ENCODE measurements at regions not wholly inside any gene's neighbourhood (a gene's known extent, or its start where the extent isn't known, plus 50 kb on each side); places are given as distances from the start of the nearest gene placed in this dataset.
"Not testable (repeated sequence)": the region's sequence is repeated elsewhere in the genome, so short reads cannot be mapped to it uniquely, and the experiment has no call there.

GRCh38 chr5:176067162-176067561, 99.0 kb upstream of the THOC3 start:
- H3K79me1 ChIP-seq (ENCODE audit: low read depth, low read length); H3K4me1 ChIP-seq (ENCODE audit: control insufficient read depth in 2 of 2, insufficient read depth in 1 of 2, low read depth in 1 of 2, low read length in 2 of 2); H3K23ac ChIP-seq (ENCODE audit: low read depth, low read length, poor library complexity); H2BK5ac ChIP-seq (ENCODE audit: low read length); H2BK120ac ChIP-seq (ENCODE audit: low read depth, low read length); H3K4me2 ChIP-seq (ENCODE audit: insufficient read depth, low read length, poor library complexity, severe bottlenecking); H2AFZ ChIP-seq (ENCODE audit: low read length); H3K9ac ChIP-seq (ENCODE audit: low read depth, low read length, poor library complexity); H3K4me3 ChIP-seq (ENCODE audit: low read length in 2 of 2); H2BK12ac ChIP-seq (ENCODE audit: low read length); H2BK15ac ChIP-seq (ENCODE audit: low read length); H3K27me3 ChIP-seq (ENCODE audit: control insufficient read depth in 3 of 3, insufficient read depth in 3 of 3, low read depth in 1 of 3, low read length in 3 of 3); H3K14ac ChIP-seq (ENCODE audit: low read length); H3K18ac ChIP-seq (ENCODE audit: low read length); H3K27ac ChIP-seq (replicated peaks; ENCODE audit: low read length); H2AK5ac ChIP-seq (ENCODE audit: low read depth, low read length); H3K9me3 ChIP-seq (replicated peaks in 1 of 2; ENCODE audit: control insufficient read depth in 2 of 2, insufficient read depth in 1 of 2, low read depth in 1 of 2, low read length in 2 of 2); H4K91ac ChIP-seq (ENCODE audit: low read depth, low read length, poor library complexity); H3K4ac ChIP-seq (ENCODE audit: low read length); H4K8ac ChIP-seq (ENCODE audit: low read depth, low read length); H3K36me3 ChIP-seq (replicated peaks in 1 of 2; ENCODE audit: control insufficient read depth in 2 of 2, insufficient read depth in 2 of 2, low read length in 2 of 2); DNase-seq (ENCODE audit: low spot score): not testable (repeated sequence)
- WGBS, 2 donors (ENCODE audit: extremely low coverage in 2 of 2, insufficient read length in 2 of 2, insufficient replicate concordance in 1 of 2), result no CpG with 5 or more reads among the region's 1 CpG

- not testable (repeated sequence) for H3K9me3 ChIP-seq (replicated peaks in 1 of 2; ENCODE audit: control insufficient read depth in 2 of 2, insufficient read depth in 1 of 2, low read depth in 1 of 2, low read length in 2 of 2); H4K8ac ChIP-seq (ENCODE audit: low read depth, low read length); H3K4me3 ChIP-seq (ENCODE audit: low read length in 2 of 2); H3K23ac ChIP-seq (ENCODE audit: low read depth, low read length, poor library complexity); H3K27ac ChIP-seq (replicated peaks; ENCODE audit: low read length); H3K18ac ChIP-seq (ENCODE audit: low read length); H3K36me3 ChIP-seq (replicated peaks in 1 of 2; ENCODE audit: control insufficient read depth in 2 of 2, insufficient read depth in 2 of 2, low read length in 2 of 2); H3K4ac ChIP-seq (ENCODE audit: low read length); H3K14ac ChIP-seq (ENCODE audit: low read length); H3K27me3 ChIP-seq (ENCODE audit: control insufficient read depth in 3 of 3, insufficient read depth in 3 of 3, low read depth in 1 of 3, low read length in 3 of 3); H3K4me1 ChIP-seq (ENCODE audit: control insufficient read depth in 2 of 2, insufficient read depth in 1 of 2, low read depth in 1 of 2, low read length in 2 of 2); H2BK15ac ChIP-seq (ENCODE audit: low read length); H2AFZ ChIP-seq (ENCODE audit: low read length); H2BK5ac ChIP-seq (ENCODE audit: low read length); H4K91ac ChIP-seq (ENCODE audit: low read depth, low read length, poor library complexity); H3K79me1 ChIP-seq (ENCODE audit: low read depth, low read length); DNase-seq (ENCODE audit: low spot score); H3K4me2 ChIP-seq (ENCODE audit: insufficient read depth, low read length, poor library complexity, severe bottlenecking); H3K9ac ChIP-seq (ENCODE audit: low read depth, low read length, poor library complexity); H2AK5ac ChIP-seq (ENCODE audit: low read depth, low read length); H2BK120ac ChIP-seq (ENCODE audit: low read depth, low read length); H2BK12ac ChIP-seq (ENCODE audit: low read length)
- WGBS, 2 donors (ENCODE audit: extremely low coverage in 2 of 2, insufficient read length in 2 of 2, insufficient replicate concordance in 1 of 2), result no CpG with 5 or more reads among the region's 5 CpGs
These were observed 99.8 kb upstream of the THOC3 start for GRCh38 chr5:176067948-176068347.

- WGBS, 2 donors (ENCODE audit: extremely low coverage in 2 of 2, insufficient read length in 2 of 2, insufficient replicate concordance in 1 of 2), result no CpG with 5 or more reads among the region's 9 CpGs
- not testable (repeated sequence) for H3K79me1 ChIP-seq (ENCODE audit: low read depth, low read length); H2BK5ac ChIP-seq (ENCODE audit: low read length); H4K8ac ChIP-seq (ENCODE audit: low read depth, low read length); H3K14ac ChIP-seq (ENCODE audit: low read length); DNase-seq (ENCODE audit: low spot score); H2BK12ac ChIP-seq (ENCODE audit: low read length); H3K4me3 ChIP-seq (ENCODE audit: low read length in 2 of 2); H2BK120ac ChIP-seq (ENCODE audit: low read depth, low read length); H3K23ac ChIP-seq (ENCODE audit: low read depth, low read length, poor library complexity); H3K27ac ChIP-seq (replicated peaks; ENCODE audit: low read length); H3K4me1 ChIP-seq (ENCODE audit: control insufficient read depth in 2 of 2, insufficient read depth in 1 of 2, low read depth in 1 of 2, low read length in 2 of 2); H3K18ac ChIP-seq (ENCODE audit: low read length); H3K36me3 ChIP-seq (replicated peaks in 1 of 2; ENCODE audit: control insufficient read depth in 2 of 2, insufficient read depth in 2 of 2, low read length in 2 of 2); H2AFZ ChIP-seq (ENCODE audit: low read length); H3K9me3 ChIP-seq (replicated peaks in 1 of 2; ENCODE audit: control insufficient read depth in 2 of 2, insufficient read depth in 1 of 2, low read depth in 1 of 2, low read length in 2 of 2); H4K91ac ChIP-seq (ENCODE audit: low read depth, low read length, poor library complexity); H3K4me2 ChIP-seq (ENCODE audit: insufficient read depth, low read length, poor library complexity, severe bottlenecking); H2AK5ac ChIP-seq (ENCODE audit: low read depth, low read length); H3K27me3 ChIP-seq (ENCODE audit: control insufficient read depth in 3 of 3, insufficient read depth in 3 of 3, low read depth in 1 of 3, low read length in 3 of 3); H3K9ac ChIP-seq (ENCODE audit: low read depth, low read length, poor library complexity); H3K4ac ChIP-seq (ENCODE audit: low read length); H2BK15ac ChIP-seq (ENCODE audit: low read length)
These were observed 106.0 kb upstream of the THOC3 start for GRCh38 chr5:176073996-176074571.

- no CpG with 5 or more reads among the region's 9 CpGs for WGBS, 2 donors (ENCODE audit: extremely low coverage in 2 of 2, insufficient read length in 2 of 2, insufficient replicate concordance in 1 of 2)
- H2BK5ac ChIP-seq (ENCODE audit: low read length); H3K23ac ChIP-seq (ENCODE audit: low read depth, low read length, poor library complexity); H4K8ac ChIP-seq (ENCODE audit: low read depth, low read length); H3K4ac ChIP-seq (ENCODE audit: low read length); H3K9me3 ChIP-seq (replicated peaks in 1 of 2; ENCODE audit: control insufficient read depth in 2 of 2, insufficient read depth in 1 of 2, low read depth in 1 of 2, low read length in 2 of 2); H3K27me3 ChIP-seq (ENCODE audit: control insufficient read depth in 3 of 3, insufficient read depth in 3 of 3, low read depth in 1 of 3, low read length in 3 of 3); H4K91ac ChIP-seq (ENCODE audit: low read depth, low read length, poor library complexity); H2BK120ac ChIP-seq (ENCODE audit: low read depth, low read length); H2BK12ac ChIP-seq (ENCODE audit: low read length); H3K9ac ChIP-seq (ENCODE audit: low read depth, low read length, poor library complexity); H3K4me3 ChIP-seq (ENCODE audit: low read length in 2 of 2); H2BK15ac ChIP-seq (ENCODE audit: low read length); H3K18ac ChIP-seq (ENCODE audit: low read length); H3K79me1 ChIP-seq (ENCODE audit: low read depth, low read length); H3K4me1 ChIP-seq (ENCODE audit: control insufficient read depth in 2 of 2, insufficient read depth in 1 of 2, low read depth in 1 of 2, low read length in 2 of 2); H3K14ac ChIP-seq (ENCODE audit: low read length); H2AFZ ChIP-seq (ENCODE audit: low read length); H3K27ac ChIP-seq (replicated peaks; ENCODE audit: low read length); H3K36me3 ChIP-seq (replicated peaks in 1 of 2; ENCODE audit: control insufficient read depth in 2 of 2, insufficient read depth in 2 of 2, low read length in 2 of 2); DNase-seq (ENCODE audit: low spot score); H3K4me2 ChIP-seq (ENCODE audit: insufficient read depth, low read length, poor library complexity, severe bottlenecking); H2AK5ac ChIP-seq (ENCODE audit: low read depth, low read length): not testable (repeated sequence)
These were observed 115.6 kb upstream of the THOC3 start for GRCh38 chr5:176083717-176084116.

Data from neuronal stem cell (in vitro differentiated cells).